K562 (cell line): ENCODE measurements at regions not wholly inside any gene's neighbourhood (a gene's known extent, or its start where the extent isn't known, plus 50 kb on each side); places are given as distances from the start of the nearest gene placed in this dataset.

ENCODE experiments used
- ATAC-seq: fragments of 200-7000 bp; cut with Tn5 transposase; 3 replicates; pipeline ENCODE4 v1.9.1; 2020; ENCODE audit warnings: moderate library complexity
- BruUV-seq: library from RNA; stranded (reverse); fragments of 400-500 nt; replicated peaks from 2 replicates; lab custom pipeline; 2021; lab: Mats Ljungman, UMichigan
- CTCF ChIA-PET: fragments of 300-600 bp; formaldehyde crosslinking; extraction: SDS; loops from one replicate; lab custom pipeline; 2021; ENCODE audit warnings: low intra/inter-chr PET ratio; lab: Yijun Ruan, JAX
- POLR2A ChIA-PET: fragments of 300-600, 350-650 bp; sonication (Branson Sonifier 250); formaldehyde crosslinking; extraction: SDS; loops from one replicate; lab custom pipeline; 2021; ENCODE audit warnings: antibody characterized with exemption, inconsistent platforms; lab: Yijun Ruan, JAX
- DNase-seq, 4 experiments: peaks; one replicate each; pipeline versions ENCODE4 v3.0.0 to v3.0.0-alpha.2; 2011 to 2018; ENCODE audit warnings: low spot score in 3 of 4, mixed read lengths in 3 of 4; ENCODE audit errors: extremely low read depth in 1 of 4
- FAIRE-seq: peaks from 2 replicates; lab custom pipeline; 2011; peaks lifted over from hg19 to GRCh38; lab: Jason Lieb, UNC
- H2AFZ ChIP-seq: 2 replicates; pipeline ENCODE4 v1.6.0; 2011; ENCODE audit warnings: low read depth, low read length, control low read depth, inconsistent platforms
- H3K27ac ChIP-seq: fragments of 200-600 bp; 3 replicates; pipeline ENCODE4 v1.8.0; 2011; ENCODE audit warnings: low read depth, mild to moderate bottlenecking, control low read depth, inconsistent platforms, low read length, moderate library complexity, mixed read lengths; ENCODE audit errors: extremely low read depth
- H3K27me3 ChIP-seq, 2 experiments: fragments of 300-600 bp in 1 of 2; 2 replicates in 1 of 2; 3 replicates in 1 of 2; pipeline versions ENCODE4 v1.6.0 to v1.8.0; 2011; ENCODE audit warnings: inconsistent platforms in 2 of 2, low read length in 2 of 2, mild to moderate bottlenecking in 1 of 2, mixed read lengths in 1 of 2, moderate library complexity in 1 of 2; ENCODE audit not compliant: control insufficient read depth in 2 of 2, insufficient read depth in 2 of 2
- H3K36me3 ChIP-seq: fragments of 300-600 bp; 3 replicates; pipeline ENCODE4 v1.8.0; 2011; ENCODE audit warnings: mild to moderate bottlenecking, low read length, inconsistent platforms; ENCODE audit not compliant: control insufficient read depth, insufficient read depth
- H3K4me1 ChIP-seq, 2 experiments: fragments of 200-600 bp in 1 of 2; replicated peaks in 1 of 2; 2 replicates in 1 of 2; 3 replicates in 1 of 2; pipeline versions ENCODE4 v1.5.1 to v1.8.0; 2011; ENCODE audit warnings: inconsistent platforms in 2 of 2, low read length in 2 of 2, mild to moderate bottlenecking in 1 of 2, mixed read lengths in 1 of 2, moderate library complexity in 1 of 2; ENCODE audit not compliant: control insufficient read depth in 2 of 2, insufficient read depth in 2 of 2
- H3K4me2 ChIP-seq: 2 replicates; pipeline ENCODE4 v1.6.1; 2011; ENCODE audit warnings: low read length, control low read depth, inconsistent platforms, mixed read lengths; ENCODE audit not compliant: insufficient read depth
- H3K4me3 ChIP-seq: fragments of 200-600 bp; sonication (generic), shearing (Covaris generic); 2 replicates; pipeline ENCODE4 v1.5.1; 2016; ENCODE audit warnings: control low read depth, inconsistent platforms
- H3K79me2 ChIP-seq: fragments of 200-600 bp; 3 replicates; pipeline ENCODE4 v1.8.0; 2011; ENCODE audit warnings: low read length, inconsistent platforms; ENCODE audit not compliant: control insufficient read depth, insufficient read depth
- H3K9ac ChIP-seq, 2 experiments: 2 replicates each; pipeline versions ENCODE4 v1.6.0 to v1.6.1; 2011; ENCODE audit warnings: low read depth in 2 of 2, low read length in 2 of 2, control low read depth in 1 of 2, inconsistent platforms in 1 of 2, mild to moderate bottlenecking in 1 of 2, mixed read lengths in 1 of 2; ENCODE audit not compliant: insufficient read depth in 1 of 2
- H3K9me1 ChIP-seq: one replicate; pipeline ENCODE4 v1.6.0; 2011; ENCODE audit warnings: inconsistent platforms, mild to moderate bottlenecking, low read length, moderate library complexity; ENCODE audit not compliant: control insufficient read depth, insufficient read depth
- H3K9me3 ChIP-seq: replicated peaks from 2 replicates; pipeline ENCODE4 v1.5.1; 2011; ENCODE audit warnings: low read depth, low read length, inconsistent platforms; ENCODE audit not compliant: control insufficient read depth, insufficient read depth
- H4K20me1 ChIP-seq: replicated peaks from 2 replicates; pipeline ENCODE4 v1.6.1; 2011; ENCODE audit warnings: low read length, inconsistent platforms, mixed read lengths; ENCODE audit not compliant: control insufficient read depth, insufficient read depth
- BDP1 ChIP-seq: IDR thresholded peaks from 3 replicates; pipeline ENCODE4 v1.6.1; 2011; ENCODE audit not compliant: insufficient read length, insufficient read depth
- CREB5 ChIP-seq: fragments of 250-450 bp; sonication (Bioruptor Pico); IDR thresholded peaks from 2 replicates; pipeline ENCODE4 v1.5.0; 2020; ENCODE audit warnings: mild to moderate bottlenecking
- CREBBP ChIP-seq: IDR thresholded peaks from one replicate; pipeline ENCODE4 v1.6.1; 2012; ENCODE audit warnings: low read depth, mild to moderate bottlenecking, control low read depth, inconsistent platforms, low read length
- EHMT2 ChIP-seq: fragments of 450-650 bp; IDR thresholded peaks from 2 replicates; pipeline ENCODE4 v1.6.1; 2018; ENCODE audit warnings: antibody characterized with exemption
- FOXM1 ChIP-seq, 2 experiments: fragments of 450-650 bp in 1 of 2; sonication (generic) in 1 of 2; formaldehyde crosslinking in 1 of 2; IDR thresholded peaks; 2 replicates each; pipeline versions ENCODE4 v1.6.1 to v1.9.0; 2017 to 2022; ENCODE audit warnings: low read depth in 2 of 2, mild to moderate bottlenecking in 2 of 2, missing genetic modification reagents in 1 of 2, moderate library complexity in 1 of 2
- GTF2E2 ChIP-seq: fragments of 200-800 bp; sonication (Bioruptor generic); IDR thresholded peaks from 2 replicates; pipeline ENCODE4 v1.6.1; 2016; ENCODE audit warnings: missing genetic modification characterization, missing compliant biosample characterization
- HDAC1 ChIP-seq, 2 experiments: fragments of 450-650 bp; IDR thresholded peaks; 2 replicates each; pipeline ENCODE4 v1.6.1; 2016 to 2017; ENCODE audit warnings: inconsistent platforms in 1 of 2, mild to moderate bottlenecking in 1 of 2, moderate library complexity in 1 of 2
- HLTF ChIP-seq: fragments of 450-650 bp; IDR thresholded peaks from 2 replicates; pipeline ENCODE4 v1.6.1; 2016
- MECOM ChIP-seq: fragments of 250-450 bp; sonication (Bioruptor Pico); IDR thresholded peaks from 2 replicates; pipeline ENCODE4 v1.8.0; 2022; ENCODE audit warnings: inconsistent platforms
- PHF21A ChIP-seq: fragments of 450-650 bp; IDR thresholded peaks from 2 replicates; pipeline ENCODE4 v1.6.1; 2017; ENCODE audit warnings: low read depth, borderline replicate concordance
- PRPF4 ChIP-seq: fragments of 200-400 bp; formaldehyde crosslinking; IDR thresholded peaks from one replicate; pipeline ENCODE4 v1.6.1; 2017; ENCODE audit warnings: low read length, low read depth, mild to moderate bottlenecking; ENCODE audit not compliant: insufficient read depth, poor library complexity, severe bottlenecking
- PTTG1 ChIP-seq: fragments of 450-650 bp; IDR thresholded peaks from 2 replicates; pipeline ENCODE4 v1.6.1; 2016; ENCODE audit warnings: low read depth, mild to moderate bottlenecking, missing genetic modification characterization, missing compliant biosample characterization
- SMARCA4 ChIP-seq: fragments of 450-650 bp; IDR thresholded peaks from 2 replicates; pipeline ENCODE4 v1.6.1; 2016
- SMC3 ChIP-seq: conservative IDR thresholded peaks from 2 replicates; pipeline ENCODE4 v1.6.1; 2011; ENCODE audit warnings: low read depth, low read length, improper control_type of control experiment; ENCODE audit not compliant: insufficient read depth
- ZNF280B ChIP-seq: fragments of 250-450 bp; sonication (Bioruptor Pico); IDR thresholded peaks from 2 replicates; pipeline ENCODE4 v1.5.1; 2021; ENCODE audit warnings: mild to moderate bottlenecking
- ZNF76 ChIP-seq: fragments of 250-450 bp; sonication (Bioruptor Pico); IDR thresholded peaks from 2 replicates; pipeline ENCODE4 v1.4.0; 2020; ENCODE audit warnings: mild to moderate bottlenecking, moderate library complexity, borderline replicate concordance
- whole genome bisulfite sequencing: fragments of 100-300 bp; shearing (Covaris generic); methylation state at CpG from one replicate; pipeline ENCODE4 v1.1.6; 2016; ENCODE audit warnings: low coverage, mixed read lengths; ENCODE audit not compliant: insufficient coverage; ENCODE audit errors: missing lambda C conversion rate; 5-methylcytosine and 5-hydroxymethylcytosine counted together
- in situ Hi-C: fragments of 300-500 bp; cut with MboI; formaldehyde crosslinking; loops from 4 replicates; pipeline ENCODE4 v1.15.0; 2018; ENCODE audit warnings: inconsistent platforms, mixed read lengths
- intact Hi-C: fragments of 100-400 bp; cut with micrococcal nuclease; formaldehyde crosslinking; loops from 2 replicates; pipeline ENCODE4 v1.14.2; 2022
- TF ChIP-seq, protein P1 (sequence below): sonication (generic); formaldehyde crosslinking; IDR thresholded peaks from 2 replicates; pipeline ENCODE4 v1.8.1; 2023; ENCODE audit warnings: mild to moderate bottlenecking, missing genetic modification reagents

- TF ChIP-seq, protein P1, sequence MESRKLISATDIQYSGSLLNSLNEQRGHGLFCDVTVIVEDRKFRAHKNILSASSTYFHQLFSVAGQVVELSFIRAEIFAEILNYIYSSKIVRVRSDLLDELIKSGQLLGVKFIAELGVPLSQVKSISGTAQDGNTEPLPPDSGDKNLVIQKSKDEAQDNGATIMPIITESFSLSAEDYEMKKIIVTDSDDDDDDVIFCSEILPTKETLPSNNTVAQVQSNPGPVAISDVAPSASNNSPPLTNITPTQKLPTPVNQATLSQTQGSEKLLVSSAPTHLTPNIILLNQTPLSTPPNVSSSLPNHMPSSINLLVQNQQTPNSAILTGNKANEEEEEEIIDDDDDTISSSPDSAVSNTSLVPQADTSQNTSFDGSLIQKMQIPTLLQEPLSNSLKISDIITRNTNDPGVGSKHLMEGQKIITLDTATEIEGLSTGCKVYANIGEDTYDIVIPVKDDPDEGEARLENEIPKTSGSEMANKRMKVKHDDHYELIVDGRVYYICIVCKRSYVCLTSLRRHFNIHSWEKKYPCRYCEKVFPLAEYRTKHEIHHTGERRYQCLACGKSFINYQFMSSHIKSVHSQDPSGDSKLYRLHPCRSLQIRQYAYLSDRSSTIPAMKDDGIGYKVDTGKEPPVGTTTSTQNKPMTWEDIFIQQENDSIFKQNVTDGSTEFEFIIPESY (CRISPR knock-in tag) = no peak
- TF ChIP-seq BDP1 = no peak
- no peak for TF ChIP-seq PHF21A
- TF ChIP-seq GTF2E2 (tag) = no peak
- no peak for TF ChIP-seq MECOM
- TF ChIP-seq ZNF280B (CRISPR knock-in tag) = no peak
- TF ChIP-seq, all 486 proteins: peak for 0
These were observed 82.8 kb downstream of the METRNL start (continued) for GRCh38 chr17:83162035-83162745.

DNA sequence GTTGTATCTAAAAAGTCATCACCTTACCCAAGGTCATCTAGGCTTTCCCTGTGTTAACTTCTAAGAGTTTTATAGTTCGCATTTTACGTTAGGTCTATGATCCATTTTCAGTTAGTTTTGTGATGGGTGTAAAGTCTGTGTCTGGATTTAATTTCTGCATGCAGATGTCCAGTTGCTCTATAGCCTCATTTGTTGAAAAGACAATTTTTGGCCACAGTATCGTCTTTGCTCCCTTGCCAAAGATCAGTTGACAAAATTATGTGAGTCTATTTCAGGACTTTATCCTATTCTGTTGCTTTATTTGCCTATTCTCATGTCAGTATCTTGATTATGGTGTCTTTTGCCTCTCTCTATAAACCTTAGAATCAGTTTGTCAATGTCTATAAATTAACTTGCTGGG, 85.1 kb downstream of the METRNL start:
- no peaks in the 10 kb centered on the region for H3K9me3 ChIP-seq
- intact Hi-C loops = no loop called here
- H3K27me3 ChIP-seq = peaks cover 22 to 41% of the 10 kb centered on the region in 2 experiments; a peak in 4 of 5 replicates
- no TSS peak for BruUV-seq
- 0% methylated on average over 3 of the region's 3 CpGs for WGBS
- H3K4me1 ChIP-seq = peaks cover 0 to 10% of the 10 kb centered on the region in 2 experiments; a peak in 3 of 5 replicates
- FAIRE-seq = no peak
- H4K20me1 ChIP-seq = no peaks in the 10 kb centered on the region
- no peaks in the 10 kb centered on the region for H3K36me3 ChIP-seq
- in situ Hi-C loops = no loop called here
- DNase-seq = no peak
- H3K79me2 ChIP-seq = no peaks in the 10 kb centered on the region
- POLR2A ChIA-PET = no interaction called here
- CTCF ChIA-PET = no interaction called here
- H2AFZ ChIP-seq = no peak overlapping the region
- no peak for ATAC-seq
- H3K9ac ChIP-seq = no peak overlapping the region
- H3K27ac ChIP-seq = no peak overlapping the region
- no peak overlapping the region for H3K4me2 ChIP-seq
- H3K9me1 ChIP-seq = no peaks in the 10 kb centered on the region
- H3K4me3 ChIP-seq = no peak overlapping the region
- no peak for TF ChIP-seq HLTF
- no peak for TF ChIP-seq HDAC1 (IDR thresholded peaks at IDR 0.05)
- TF ChIP-seq EHMT2 = no peak
- no peak for TF ChIP-seq CREBBP
- no peak for TF ChIP-seq SMARCA4
- no peak for TF ChIP-seq CREB5
- TF ChIP-seq SMC3 = no peak
- no peak for TF ChIP-seq PTTG1
- TF ChIP-seq BDP1 = no peak
- no peak for TF ChIP-seq ZNF76 (CRISPR knock-in tag)
- TF ChIP-seq PRPF4 = no peak
- no peak for TF ChIP-seq FOXM1 (IDR thresholded peaks at IDR 0.05; ENCODE audit: low read depth)
- no peak for TF ChIP-seq FOXM1 (CRISPR knock-in tag; IDR thresholded peaks at IDR 0.05; ENCODE audit: low read depth)
